HepG2 (cell line): ENCODE measurements at regions not wholly inside any gene's neighbourhood (a gene's known extent, or its start where the extent isn't known, plus 50 kb on each side); places are given as distances from the start of the nearest gene placed in this dataset.

Experiments used
- ATF1 ChIP-seq: IDR thresholded peaks from 2 replicates; pipeline ENCODE4 v1.6.1; 2016; ENCODE audit warnings: mild to moderate bottlenecking, control low read depth
- EHMT2 ChIP-seq: fragments of 200-600 bp; sonication (generic); IDR thresholded peaks from 2 replicates; pipeline ENCODE4 v1.7.0; 2017; ENCODE audit warnings: antibody characterized with exemption, low read depth, low read length, borderline replicate concordance
- ETV5 ChIP-seq: IDR thresholded peaks from 2 replicates; pipeline ENCODE4 v1.6.1; 2018; ENCODE audit warnings: missing biosample characterization, missing genetic modification reagents, inconsistent platforms, borderline replicate concordance
- FOXO1 ChIP-seq: sonication (generic); formaldehyde crosslinking; IDR thresholded peaks from 2 replicates; pipeline ENCODE4 v1.4.0; 2020; ENCODE audit warnings: missing genetic modification reagents
- FOXP1 ChIP-seq, 2 experiments: fragments of 450-650 bp in 1 of 2; IDR thresholded peaks; 2 replicates each; pipeline ENCODE4 v1.6.1; 2017 to 2018; ENCODE audit warnings: antibody characterized with exemption in 1 of 2
- GFI1 ChIP-seq: sonication (generic); formaldehyde crosslinking; IDR thresholded peaks from 2 replicates; pipeline ENCODE4 v1.5.0; 2020; ENCODE audit warnings: missing genetic modification reagents, mild to moderate bottlenecking, borderline replicate concordance
- NR2F6 ChIP-seq, 2 experiments: IDR thresholded peaks; 2 replicates each; pipeline ENCODE4 v1.6.1; 2016; ENCODE audit warnings: antibody characterized with exemption in 1 of 2, mild to moderate bottlenecking in 1 of 2
- ONECUT2 ChIP-seq: sonication (generic); formaldehyde crosslinking; IDR thresholded peaks from 2 replicates; pipeline ENCODE4 v1.4.0; 2020; ENCODE audit warnings: missing genetic modification reagents
- RBM22 ChIP-seq: fragments of 200-400 bp; formaldehyde crosslinking; optimal IDR thresholded peaks from 2 replicates; pipeline ENCODE3; 2017; ENCODE audit warnings: mild to moderate bottlenecking, low read length, moderate library complexity
- SOX5 ChIP-seq: IDR thresholded peaks from 2 replicates; pipeline ENCODE4 v1.6.1; 2016; ENCODE audit warnings: borderline replicate concordance
- TCF7 ChIP-seq: sonication (generic); IDR thresholded peaks from 2 replicates; pipeline ENCODE4 v1.6.1; 2016; ENCODE audit warnings: antibody characterized with exemption, low read depth
- ZNF780A ChIP-seq: sonication (generic); formaldehyde crosslinking; IDR thresholded peaks from 2 replicates; pipeline ENCODE4 v1.8.0; 2022; ENCODE audit warnings: mild to moderate bottlenecking, missing genetic modification reagents, moderate library complexity
- ZNF883 ChIP-seq: sonication (generic); formaldehyde crosslinking; IDR thresholded peaks from 2 replicates; pipeline ENCODE4 v1.5.1; 2020; ENCODE audit warnings: mild to moderate bottlenecking, missing genetic modification reagents; ENCODE audit errors: not compliant biosample characterization
- ZSCAN12 ChIP-seq: sonication (generic); formaldehyde crosslinking; IDR thresholded peaks from 2 replicates; pipeline ENCODE4 v1.9.0; 2021; ENCODE audit warnings: mild to moderate bottlenecking, missing genetic modification reagents
- TF ChIP-seq, protein P1 (sequence below): sonication (generic); formaldehyde crosslinking; IDR thresholded peaks from 2 replicates; pipeline ENCODE4 v1.4.0; 2020; ENCODE audit warnings: mild to moderate bottlenecking, missing genetic modification reagents
- TF ChIP-seq, protein P2 (sequence below): sonication (generic); formaldehyde crosslinking; IDR thresholded peaks from 2 replicates; pipeline ENCODE4 v1.4.0; 2020; ENCODE audit warnings: missing genetic modification reagents
- TF ChIP-seq, protein P3 (sequence below): sonication (generic); formaldehyde crosslinking; IDR thresholded peaks from 2 replicates; pipeline ENCODE4 v1.8.0; 2022; ENCODE audit warnings: mild to moderate bottlenecking, missing genetic modification reagents, borderline replicate concordance
- TF ChIP-seq, protein P4 (sequence below): sonication (generic); formaldehyde crosslinking; IDR thresholded peaks from 2 replicates; pipeline ENCODE4 v1.4.0; 2020; ENCODE audit warnings: missing genetic modification reagents
- TF ChIP-seq, protein P5 (sequence below): sonication (generic); formaldehyde crosslinking; IDR thresholded peaks from 2 replicates; pipeline ENCODE4 v1.4.0; 2020; ENCODE audit warnings: missing genetic modification reagents

DNA sequence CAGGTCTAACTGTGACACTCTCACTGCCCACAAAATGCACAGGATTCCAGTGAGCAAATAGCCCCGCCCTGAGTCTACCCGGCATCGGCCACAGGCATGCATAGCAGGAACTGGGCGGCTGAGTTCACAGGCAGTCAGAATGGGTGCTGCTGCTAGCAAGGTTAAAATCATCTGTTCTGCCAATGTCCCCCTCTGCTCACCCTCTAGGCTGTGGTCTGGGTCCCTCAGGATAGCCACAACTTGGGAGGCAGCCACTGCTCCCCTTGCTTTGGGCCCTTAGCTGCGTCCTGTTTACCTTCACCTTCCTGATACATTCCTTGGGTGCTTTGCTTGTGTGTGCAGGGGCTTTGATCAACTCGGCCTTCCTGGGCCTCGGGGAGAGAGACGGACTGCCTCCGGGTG lies 232.9 kb upstream of the RGMA start (continued):
- TF ChIP-seq, protein P1, sequence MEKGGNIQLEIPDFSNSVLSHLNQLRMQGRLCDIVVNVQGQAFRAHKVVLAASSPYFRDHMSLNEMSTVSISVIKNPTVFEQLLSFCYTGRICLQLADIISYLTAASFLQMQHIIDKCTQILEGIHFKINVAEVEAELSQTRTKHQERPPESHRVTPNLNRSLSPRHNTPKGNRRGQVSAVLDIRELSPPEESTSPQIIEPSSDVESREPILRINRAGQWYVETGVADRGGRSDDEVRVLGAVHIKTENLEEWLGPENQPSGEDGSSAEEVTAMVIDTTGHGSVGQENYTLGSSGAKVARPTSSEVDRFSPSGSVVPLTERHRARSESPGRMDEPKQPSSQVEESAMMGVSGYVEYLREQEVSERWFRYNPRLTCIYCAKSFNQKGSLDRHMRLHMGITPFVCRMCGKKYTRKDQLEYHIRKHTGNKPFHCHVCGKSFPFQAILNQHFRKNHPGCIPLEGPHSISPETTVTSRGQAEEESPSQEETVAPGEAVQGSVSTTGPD (CRISPR knock-in tag) = no peak
- TF ChIP-seq GFI1 (CRISPR knock-in tag) (no peak), ONECUT2 (CRISPR knock-in tag) (no peak), FOXP1 (IDR thresholded peaks at IDR 0.05) (no peak), FOXP1 (CRISPR knock-in tag; IDR thresholded peaks at IDR 0.05) (peak; percentile 56), RBM22 (no peak), ZNF780A (CRISPR knock-in tag) (no peak), ETV5 (peak; percentile 41; the same call in 1 of the 2 replicates), TCF7 (peak; percentile 67), ZNF883 (CRISPR knock-in tag) (no peak), EHMT2 (no peak), ZSCAN12 (no peak), FOXO1 (CRISPR knock-in tag) (peak; percentile 35; the same call in 1 of the 2 replicates), ATF1 (CRISPR knock-in tag) (no peak), NR2F6 (IDR thresholded peaks at IDR 0.05) (no peak), NR2F6 (CRISPR knock-in tag; IDR thresholded peaks at IDR 0.05) (peak; percentile 32; the same call in 1 of the 2 replicates), SOX5 (CRISPR knock-in tag) (peak; percentile 47; the same call in 1 of the 2 replicates)
- TF ChIP-seq, protein P2, sequence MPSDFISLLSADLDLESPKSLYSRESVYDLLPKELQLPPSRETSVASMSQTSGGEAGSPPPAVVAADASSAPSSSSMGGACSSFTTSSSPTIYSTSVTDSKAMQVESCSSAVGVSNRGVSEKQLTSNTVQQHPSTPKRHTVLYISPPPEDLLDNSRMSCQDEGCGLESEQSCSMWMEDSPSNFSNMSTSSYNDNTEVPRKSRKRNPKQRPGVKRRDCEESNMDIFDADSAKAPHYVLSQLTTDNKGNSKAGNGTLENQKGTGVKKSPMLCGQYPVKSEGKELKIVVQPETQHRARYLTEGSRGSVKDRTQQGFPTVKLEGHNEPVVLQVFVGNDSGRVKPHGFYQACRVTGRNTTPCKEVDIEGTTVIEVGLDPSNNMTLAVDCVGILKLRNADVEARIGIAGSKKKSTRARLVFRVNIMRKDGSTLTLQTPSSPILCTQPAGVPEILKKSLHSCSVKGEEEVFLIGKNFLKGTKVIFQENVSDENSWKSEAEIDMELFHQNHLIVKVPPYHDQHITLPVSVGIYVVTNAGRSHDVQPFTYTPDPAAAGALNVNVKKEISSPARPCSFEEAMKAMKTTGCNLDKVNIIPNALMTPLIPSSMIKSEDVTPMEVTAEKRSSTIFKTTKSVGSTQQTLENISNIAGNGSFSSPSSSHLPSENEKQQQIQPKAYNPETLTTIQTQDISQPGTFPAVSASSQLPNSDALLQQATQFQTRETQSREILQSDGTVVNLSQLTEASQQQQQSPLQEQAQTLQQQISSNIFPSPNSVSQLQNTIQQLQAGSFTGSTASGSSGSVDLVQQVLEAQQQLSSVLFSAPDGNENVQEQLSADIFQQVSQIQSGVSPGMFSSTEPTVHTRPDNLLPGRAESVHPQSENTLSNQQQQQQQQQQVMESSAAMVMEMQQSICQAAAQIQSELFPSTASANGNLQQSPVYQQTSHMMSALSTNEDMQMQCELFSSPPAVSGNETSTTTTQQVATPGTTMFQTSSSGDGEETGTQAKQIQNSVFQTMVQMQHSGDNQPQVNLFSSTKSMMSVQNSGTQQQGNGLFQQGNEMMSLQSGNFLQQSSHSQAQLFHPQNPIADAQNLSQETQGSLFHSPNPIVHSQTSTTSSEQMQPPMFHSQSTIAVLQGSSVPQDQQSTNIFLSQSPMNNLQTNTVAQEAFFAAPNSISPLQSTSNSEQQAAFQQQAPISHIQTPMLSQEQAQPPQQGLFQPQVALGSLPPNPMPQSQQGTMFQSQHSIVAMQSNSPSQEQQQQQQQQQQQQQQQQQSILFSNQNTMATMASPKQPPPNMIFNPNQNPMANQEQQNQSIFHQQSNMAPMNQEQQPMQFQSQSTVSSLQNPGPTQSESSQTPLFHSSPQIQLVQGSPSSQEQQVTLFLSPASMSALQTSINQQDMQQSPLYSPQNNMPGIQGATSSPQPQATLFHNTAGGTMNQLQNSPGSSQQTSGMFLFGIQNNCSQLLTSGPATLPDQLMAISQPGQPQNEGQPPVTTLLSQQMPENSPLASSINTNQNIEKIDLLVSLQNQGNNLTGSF (CRISPR knock-in tag) = no peak
- TF ChIP-seq, protein P3, sequence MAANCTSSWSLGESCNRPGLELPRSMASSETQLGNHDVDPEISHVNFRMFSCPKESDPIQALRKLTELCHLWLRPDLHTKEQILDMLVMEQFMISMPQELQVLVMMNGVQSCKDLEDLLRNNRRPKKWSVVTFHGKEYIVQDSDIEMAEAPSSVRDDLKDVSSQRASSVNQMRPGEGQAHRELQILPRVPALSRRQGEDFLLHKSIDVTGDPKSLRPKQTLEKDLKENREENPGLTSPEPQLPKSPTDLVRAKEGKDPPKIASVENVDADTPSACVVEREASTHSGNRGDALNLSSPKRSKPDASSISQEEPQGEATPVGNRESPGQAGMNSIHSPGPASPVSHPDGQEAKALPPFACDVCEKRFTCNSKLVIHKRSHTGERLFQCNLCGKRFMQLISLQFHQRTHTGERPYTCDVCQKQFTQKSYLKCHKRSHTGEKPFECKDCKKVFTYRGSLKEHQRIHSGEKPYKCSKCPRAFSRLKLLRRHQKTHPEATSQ = no peak
- TF ChIP-seq, protein P4, sequence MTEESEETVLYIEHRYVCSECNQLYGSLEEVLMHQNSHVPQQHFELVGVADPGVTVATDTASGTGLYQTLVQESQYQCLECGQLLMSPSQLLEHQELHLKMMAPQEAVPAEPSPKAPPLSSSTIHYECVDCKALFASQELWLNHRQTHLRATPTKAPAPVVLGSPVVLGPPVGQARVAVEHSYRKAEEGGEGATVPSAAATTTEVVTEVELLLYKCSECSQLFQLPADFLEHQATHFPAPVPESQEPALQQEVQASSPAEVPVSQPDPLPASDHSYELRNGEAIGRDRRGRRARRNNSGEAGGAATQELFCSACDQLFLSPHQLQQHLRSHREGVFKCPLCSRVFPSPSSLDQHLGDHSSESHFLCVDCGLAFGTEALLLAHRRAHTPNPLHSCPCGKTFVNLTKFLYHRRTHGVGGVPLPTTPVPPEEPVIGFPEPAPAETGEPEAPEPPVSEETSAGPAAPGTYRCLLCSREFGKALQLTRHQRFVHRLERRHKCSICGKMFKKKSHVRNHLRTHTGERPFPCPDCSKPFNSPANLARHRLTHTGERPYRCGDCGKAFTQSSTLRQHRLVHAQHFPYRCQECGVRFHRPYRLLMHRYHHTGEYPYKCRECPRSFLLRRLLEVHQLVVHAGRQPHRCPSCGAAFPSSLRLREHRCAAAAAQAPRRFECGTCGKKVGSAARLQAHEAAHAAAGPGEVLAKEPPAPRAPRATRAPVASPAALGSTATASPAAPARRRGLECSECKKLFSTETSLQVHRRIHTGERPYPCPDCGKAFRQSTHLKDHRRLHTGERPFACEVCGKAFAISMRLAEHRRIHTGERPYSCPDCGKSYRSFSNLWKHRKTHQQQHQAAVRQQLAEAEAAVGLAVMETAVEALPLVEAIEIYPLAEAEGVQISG (CRISPR knock-in tag) = no peak; the same call in 1 of the 2 replicates
- TF ChIP-seq, protein P5, sequence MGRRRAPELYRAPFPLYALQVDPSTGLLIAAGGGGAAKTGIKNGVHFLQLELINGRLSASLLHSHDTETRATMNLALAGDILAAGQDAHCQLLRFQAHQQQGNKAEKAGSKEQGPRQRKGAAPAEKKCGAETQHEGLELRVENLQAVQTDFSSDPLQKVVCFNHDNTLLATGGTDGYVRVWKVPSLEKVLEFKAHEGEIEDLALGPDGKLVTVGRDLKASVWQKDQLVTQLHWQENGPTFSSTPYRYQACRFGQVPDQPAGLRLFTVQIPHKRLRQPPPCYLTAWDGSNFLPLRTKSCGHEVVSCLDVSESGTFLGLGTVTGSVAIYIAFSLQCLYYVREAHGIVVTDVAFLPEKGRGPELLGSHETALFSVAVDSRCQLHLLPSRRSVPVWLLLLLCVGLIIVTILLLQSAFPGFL (CRISPR knock-in tag) = no peak
